K562 (cell line): ENCODE measurements at regions not wholly inside any gene's neighbourhood (a gene's known extent, or its start where the extent isn't known, plus 50 kb on each side); places are given as distances from the start of the nearest gene placed in this dataset.

Experiments
- CBX8 ChIP-seq: fragments of 200-600 bp; sonication (generic); IDR thresholded peaks from 2 replicates; pipeline ENCODE4 v1.6.1; 2012; ENCODE audit warnings: borderline replicate concordance, mixed run types, low read depth, mild to moderate bottlenecking, moderate library complexity, mixed read lengths, low read length, control low read depth, inconsistent platforms; ENCODE audit not compliant: poor library complexity, severe bottlenecking; ENCODE audit errors: extremely low read depth
- ELF1 ChIP-seq: fragments of 200-800 bp; sonication (Bioruptor generic); IDR thresholded peaks from 2 replicates; pipeline ENCODE4 v1.6.1; 2016; ENCODE audit warnings: missing genetic modification characterization, missing compliant biosample characterization
- GATAD2A ChIP-seq: fragments of 450-650 bp; IDR thresholded peaks from 2 replicates; pipeline ENCODE4 v1.6.1; 2017
- NFRKB ChIP-seq: fragments of 450-650 bp; IDR thresholded peaks from 2 replicates; pipeline ENCODE4 v1.6.1; 2016; ENCODE audit warnings: low read depth
- POLR2A ChIP-seq: fragments of 450-650 bp; conservative IDR thresholded peaks from 2 replicates; pipeline ENCODE4 v1.6.1; 2016
- POLR2AphosphoS5 ChIP-seq: IDR thresholded peaks from 2 replicates; pipeline ENCODE4 v1.6.1; 2011; ENCODE audit warnings: mild to moderate bottlenecking, low read depth, low read length, moderate library complexity; ENCODE audit not compliant: control insufficient read depth, insufficient read depth
- RNF2 ChIP-seq: sonication (generic); IDR thresholded peaks from 2 replicates; pipeline ENCODE4 v1.6.1; 2016
- RUNX1 ChIP-seq: sonication (generic); IDR thresholded peaks from 2 replicates; pipeline ENCODE4 v1.6.1; 2016; ENCODE audit warnings: antibody characterized with exemption, low read depth
- SUPT5H ChIP-seq: fragments of 450-650 bp; IDR thresholded peaks from 2 replicates; pipeline ENCODE4 v1.6.1; 2016
- TAF1 ChIP-seq: IDR thresholded peaks from 2 replicates; pipeline ENCODE4 v1.6.1; 2011; ENCODE audit warnings: mild to moderate bottlenecking, low read length, moderate library complexity; ENCODE audit not compliant: insufficient read depth, control insufficient read depth, severe bottlenecking; ENCODE audit errors: extremely low read depth
- ZNF507 ChIP-seq: conservative IDR thresholded peaks from 2 replicates; pipeline ENCODE4 v1.6.1; 2017; ENCODE audit warnings: missing genetic modification characterization, missing compliant biosample characterization
- TF ChIP-seq, protein P1 (sequence below): fragments of 250-450 bp; sonication (Bioruptor Pico); IDR thresholded peaks from 2 replicates; pipeline ENCODE4 v1.6.1; 2021; ENCODE audit warnings: mild to moderate bottlenecking
- TF ChIP-seq, protein P2 (sequence below): conservative IDR thresholded peaks from 2 replicates; pipeline ENCODE4 v1.6.1; 2011; ENCODE audit warnings: low read depth, mild to moderate bottlenecking, low read length; ENCODE audit not compliant: control insufficient read depth
- TF ChIP-seq, protein P3 (sequence below), 3 experiments: IDR thresholded peaks in 2 of 3; conservative IDR thresholded peaks in 1 of 3; 2 replicates each; pipeline ENCODE4 v1.5.1; 2011 to 2012; ENCODE audit warnings: low read length in 3 of 3, mild to moderate bottlenecking in 3 of 3, control low read depth in 2 of 3, improper control_type of control experiment in 1 of 3, inconsistent platforms in 1 of 3, low read depth in 1 of 3, mixed read lengths in 1 of 3, moderate library complexity in 1 of 3; ENCODE audit not compliant: insufficient read depth in 2 of 3

DNA sequence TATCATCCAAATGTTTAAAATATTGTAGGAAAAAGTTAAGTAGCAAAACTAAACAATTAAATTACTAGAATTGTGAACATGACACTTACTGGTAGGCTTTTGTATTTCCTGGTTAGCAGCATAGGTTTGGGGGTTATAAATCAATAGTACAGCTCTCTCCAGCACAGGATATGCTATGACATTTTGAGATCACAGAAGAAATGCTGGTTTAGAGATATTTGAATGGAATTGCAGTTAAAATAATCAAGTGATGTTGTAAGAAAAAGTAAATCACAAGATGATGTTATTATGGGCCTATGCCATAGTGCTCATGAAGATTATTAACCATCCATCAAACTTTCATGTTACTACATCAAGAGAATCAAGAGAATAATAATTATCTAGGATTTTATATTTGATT, 1079.9 kb upstream of the SLIT2 start:
- TF ChIP-seq, protein P1, sequence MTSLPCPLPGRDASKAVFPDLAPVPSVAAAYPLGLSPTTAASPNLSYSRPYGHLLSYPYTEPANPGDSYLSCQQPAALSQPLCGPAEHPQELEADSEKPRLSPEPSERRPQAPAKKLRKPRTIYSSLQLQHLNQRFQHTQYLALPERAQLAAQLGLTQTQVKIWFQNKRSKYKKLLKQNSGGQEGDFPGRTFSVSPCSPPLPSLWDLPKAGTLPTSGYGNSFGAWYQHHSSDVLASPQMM, result no peak
- TF ChIP-seq RNF2 (no peak), POLR2A (no peak), TAF1 (no peak), RUNX1 (no peak), ZNF507 (tag) (no peak), GATAD2A (no peak), CBX8 (no peak), NFRKB (no peak), SUPT5H (no peak), ELF1 (tag) (no peak), POLR2AphosphoS5 (no peak)
- TF ChIP-seq, protein P2, sequence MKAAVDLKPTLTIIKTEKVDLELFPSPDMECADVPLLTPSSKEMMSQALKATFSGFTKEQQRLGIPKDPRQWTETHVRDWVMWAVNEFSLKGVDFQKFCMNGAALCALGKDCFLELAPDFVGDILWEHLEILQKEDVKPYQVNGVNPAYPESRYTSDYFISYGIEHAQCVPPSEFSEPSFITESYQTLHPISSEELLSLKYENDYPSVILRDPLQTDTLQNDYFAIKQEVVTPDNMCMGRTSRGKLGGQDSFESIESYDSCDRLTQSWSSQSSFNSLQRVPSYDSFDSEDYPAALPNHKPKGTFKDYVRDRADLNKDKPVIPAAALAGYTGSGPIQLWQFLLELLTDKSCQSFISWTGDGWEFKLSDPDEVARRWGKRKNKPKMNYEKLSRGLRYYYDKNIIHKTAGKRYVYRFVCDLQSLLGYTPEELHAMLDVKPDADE, result no peak
- TF ChIP-seq, protein P3, sequence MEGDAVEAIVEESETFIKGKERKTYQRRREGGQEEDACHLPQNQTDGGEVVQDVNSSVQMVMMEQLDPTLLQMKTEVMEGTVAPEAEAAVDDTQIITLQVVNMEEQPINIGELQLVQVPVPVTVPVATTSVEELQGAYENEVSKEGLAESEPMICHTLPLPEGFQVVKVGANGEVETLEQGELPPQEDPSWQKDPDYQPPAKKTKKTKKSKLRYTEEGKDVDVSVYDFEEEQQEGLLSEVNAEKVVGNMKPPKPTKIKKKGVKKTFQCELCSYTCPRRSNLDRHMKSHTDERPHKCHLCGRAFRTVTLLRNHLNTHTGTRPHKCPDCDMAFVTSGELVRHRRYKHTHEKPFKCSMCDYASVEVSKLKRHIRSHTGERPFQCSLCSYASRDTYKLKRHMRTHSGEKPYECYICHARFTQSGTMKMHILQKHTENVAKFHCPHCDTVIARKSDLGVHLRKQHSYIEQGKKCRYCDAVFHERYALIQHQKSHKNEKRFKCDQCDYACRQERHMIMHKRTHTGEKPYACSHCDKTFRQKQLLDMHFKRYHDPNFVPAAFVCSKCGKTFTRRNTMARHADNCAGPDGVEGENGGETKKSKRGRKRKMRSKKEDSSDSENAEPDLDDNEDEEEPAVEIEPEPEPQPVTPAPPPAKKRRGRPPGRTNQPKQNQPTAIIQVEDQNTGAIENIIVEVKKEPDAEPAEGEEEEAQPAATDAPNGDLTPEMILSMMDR (IDR thresholded peaks at IDR 0.05 in 2 of 3, conservative IDR thresholded peaks at IDR 0.05 in 1 of 3; ENCODE audit: insufficient read depth in 2 of 3, low read depth in 1 of 3, low read length in 3 of 3), result no peak
